AG08396 (cell line): ENCODE measurements at regions not wholly inside any gene's neighbourhood (a gene's known extent, or its start where the extent isn't known, plus 50 kb on each side); places are given as distances from the start of the nearest gene placed in this dataset.
"Not testable (repeated sequence)": the region's sequence is repeated elsewhere in the genome, so short reads cannot be mapped to it uniquely, and the experiment has no call there.

Source experiments
- DNase-seq: peaks from one replicate; pipeline ENCODE4 v3.0.0; 2012; ENCODE audit warnings: low spot score, mixed read lengths

GRCh38 chr15:54840621-54841398 is 355.9 kb downstream of the RSL24D1 start:
- no peak for DNase-seq

DNA sequence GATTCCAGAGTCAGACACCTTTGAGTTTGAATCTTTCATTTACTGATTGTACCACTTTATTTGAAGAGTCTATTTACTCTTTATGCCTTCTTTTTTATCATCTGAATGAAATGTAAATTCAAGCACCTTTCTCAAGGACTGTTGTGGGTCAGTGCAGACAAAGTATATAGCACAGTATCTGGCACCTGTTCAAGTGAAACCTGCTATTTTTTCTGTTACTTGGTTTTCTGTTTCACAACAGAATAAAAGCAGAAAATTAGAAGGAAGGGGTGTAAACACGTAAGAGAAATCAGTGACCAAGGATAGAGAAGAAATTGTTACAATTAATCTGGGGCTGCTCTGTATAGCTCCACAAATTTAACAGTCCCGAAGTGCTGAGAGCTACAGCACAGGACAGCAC is 357.4 kb downstream of the RSL24D1 start:
- DNase-seq = no peak

DNA sequence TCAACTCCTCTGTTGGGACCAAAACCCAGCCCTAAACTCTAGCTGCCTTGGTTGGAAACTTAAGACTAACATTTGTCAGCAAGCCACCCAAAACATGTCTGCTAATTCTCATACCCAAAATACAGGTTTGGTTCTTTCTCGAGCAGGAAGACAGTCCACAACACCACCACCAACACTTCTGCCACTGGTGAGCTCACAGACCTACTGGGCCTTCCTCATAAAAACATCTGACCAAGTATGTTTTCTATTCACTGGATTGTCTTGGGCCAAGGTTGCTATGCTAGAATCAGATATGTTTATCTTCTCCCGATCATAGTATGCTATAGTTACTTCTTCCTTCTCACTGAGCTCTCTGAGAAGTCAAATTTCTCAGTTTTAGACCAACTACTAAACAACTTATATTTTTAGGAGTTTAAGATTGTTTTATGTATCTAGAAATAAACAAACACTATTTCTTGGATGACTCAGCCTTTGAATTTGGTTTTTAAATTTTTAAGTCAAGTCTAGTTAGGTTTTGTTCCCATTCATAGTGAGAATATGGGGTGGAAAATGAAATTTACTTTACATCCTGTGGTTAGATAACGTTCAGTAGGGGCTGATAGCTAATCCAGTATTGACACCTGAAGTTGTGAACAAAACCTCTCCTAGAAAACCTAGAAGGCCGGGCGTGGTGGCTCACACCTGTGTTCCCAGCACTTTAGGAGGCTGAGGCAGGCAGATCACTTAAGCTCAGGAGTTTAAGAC is 360.5 kb downstream of the RSL24D1 start:
- no peak for DNase-seq

- DNase-seq = no peak
Measured at GRCh38 chr15:54829821-54830220, 366.9 kb downstream of the RSL24D1 start.

DNA sequence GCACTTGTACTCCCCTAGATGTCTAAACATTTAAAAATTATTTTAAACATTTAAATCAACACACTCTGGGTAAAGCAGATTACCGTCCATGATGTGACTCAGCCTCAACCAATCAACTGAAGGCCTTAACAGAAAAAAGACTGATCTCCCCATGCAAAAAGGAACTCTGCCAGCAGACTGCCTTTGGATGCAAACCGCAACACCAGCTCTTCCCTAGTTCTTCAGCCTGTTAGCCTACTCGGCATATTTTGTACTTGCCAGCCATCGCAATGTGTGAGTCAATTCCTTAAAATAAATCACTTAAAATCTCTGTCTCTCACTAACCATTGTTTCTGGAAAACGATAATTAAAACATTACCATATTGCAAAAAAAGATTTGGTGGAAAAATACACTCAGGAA is 375.9 kb downstream of the RSL24D1 start:
- DNase-seq = no peak

DNA sequence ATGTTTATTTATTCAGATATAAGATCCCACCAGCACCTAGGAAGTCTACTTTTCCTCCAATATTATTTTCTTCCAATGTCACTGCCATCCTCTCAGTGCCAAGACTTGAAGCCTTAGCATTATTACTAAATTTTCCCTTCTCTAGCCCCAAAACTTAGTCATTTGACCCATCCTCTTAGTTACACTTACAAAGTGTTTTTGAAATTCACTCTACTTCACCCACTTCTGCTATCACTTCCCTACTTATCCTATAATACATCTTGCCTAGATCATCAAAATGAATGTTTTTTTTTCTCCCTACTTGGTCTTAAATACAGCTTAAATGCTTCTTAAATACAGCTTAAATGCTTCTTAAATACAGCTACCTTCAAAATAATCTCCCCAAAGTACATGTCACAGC is 376.6 kb downstream of the RSL24D1 start:
- DNase-seq = no peak

- DNase-seq = no peak
Measured at GRCh38 chr15:54816401-54816800, 380.3 kb downstream of the RSL24D1 start.

DNA sequence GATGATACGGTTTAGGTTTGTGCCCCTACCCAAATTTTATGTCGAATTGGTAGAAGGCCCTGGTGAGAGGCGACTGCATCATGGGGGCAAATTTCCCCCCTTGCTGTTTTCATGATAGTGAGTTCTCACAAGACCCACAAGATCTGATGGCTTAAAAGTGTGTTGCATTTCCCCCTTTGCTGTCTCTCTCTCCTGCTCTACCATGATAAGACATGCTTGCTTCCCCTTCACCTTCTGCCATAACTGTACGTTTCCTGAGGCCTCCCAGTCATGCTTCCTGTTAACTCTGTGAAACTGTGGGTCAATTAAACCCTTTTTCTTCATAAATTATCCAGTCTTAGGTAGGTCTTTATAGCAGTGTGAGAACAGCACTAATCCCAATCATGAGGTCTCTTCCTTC is 381.2 kb downstream of the RSL24D1 start:
- no peak for DNase-seq

DNA sequence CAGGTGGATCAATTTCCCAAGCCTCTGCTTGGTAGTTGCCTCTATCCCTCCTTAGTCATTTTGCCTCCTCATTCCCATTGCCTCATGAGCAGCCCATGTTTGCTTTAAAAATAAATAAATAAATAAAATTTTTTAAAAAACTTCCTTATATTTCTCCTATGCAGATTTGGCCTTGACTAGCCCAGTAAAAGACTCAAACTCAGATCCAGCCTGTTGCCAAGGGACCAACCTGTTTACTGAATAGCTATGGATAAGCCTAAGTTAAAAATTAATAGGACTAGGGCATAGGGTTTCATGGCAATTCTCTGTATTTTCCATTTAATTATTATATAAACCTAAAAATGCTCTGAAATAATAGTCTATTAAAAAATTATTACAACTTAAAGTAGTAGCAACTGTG is 384.4 kb downstream of the RSL24D1 start:
- no peak for DNase-seq

GRCh38 chr15:54810496-54810895 is 386.2 kb downstream of the RSL24D1 start:
- no peak for DNase-seq

DNA sequence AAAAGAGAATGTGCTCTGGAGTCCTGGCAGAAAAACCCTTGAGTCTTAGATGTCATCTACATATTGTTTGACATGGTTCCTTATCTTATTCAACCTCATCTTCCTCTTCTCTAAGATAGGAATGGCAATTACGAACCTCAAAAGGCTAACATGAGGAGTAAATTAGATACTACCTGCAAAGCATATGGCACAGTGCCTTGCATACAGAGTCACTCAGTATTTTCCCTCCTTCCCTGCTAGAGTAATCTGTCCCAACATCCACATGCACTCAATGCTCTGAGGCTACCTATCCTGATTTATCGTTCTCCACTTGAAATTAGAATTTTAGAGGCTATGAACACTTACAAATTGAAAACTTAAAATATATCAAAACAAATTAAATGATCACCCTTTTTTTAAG is 386.7 kb downstream of the RSL24D1 start:
- no peak for DNase-seq

GRCh38 chr15:54808321-54808720 is 388.4 kb downstream of the RSL24D1 start:
- DNase-seq = no peak

- DNase-seq = no peak
Measured at GRCh38 chr15:54803987-54804386, 392.8 kb downstream of the RSL24D1 start.

DNA sequence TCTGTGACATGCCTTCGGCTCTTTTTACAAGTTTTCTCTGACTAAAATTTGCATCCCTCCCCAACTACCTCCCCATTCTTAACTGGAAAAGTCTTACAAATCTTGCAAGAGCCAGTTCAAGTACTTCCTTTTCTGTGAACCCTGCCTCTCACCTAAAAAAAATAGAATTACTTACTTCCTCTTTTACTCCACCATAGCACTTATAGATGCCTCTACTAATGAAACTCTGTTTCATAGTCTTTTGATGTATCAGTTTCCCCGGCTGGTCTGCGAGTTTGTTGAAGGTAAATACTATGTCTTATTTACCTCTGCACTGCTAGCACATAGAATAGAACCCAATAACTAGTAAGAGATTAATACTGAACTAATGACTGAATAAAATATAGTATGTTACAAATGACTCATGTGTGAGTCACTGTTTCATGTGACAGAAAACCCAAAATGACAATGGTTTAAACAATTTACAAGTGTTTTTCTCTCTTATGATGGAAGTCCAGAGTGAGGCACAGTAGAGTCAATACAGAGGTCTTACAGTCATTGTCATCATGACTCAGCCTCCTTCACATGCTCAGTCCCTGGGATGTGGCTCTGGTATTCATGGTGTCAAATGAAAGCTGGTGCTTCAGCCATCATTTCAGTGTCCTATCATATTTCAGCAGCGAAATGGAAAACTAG is 393.5 kb downstream of the RSL24D1 start:
- no peak for DNase-seq

GRCh38 chr15:54792526-54792925 is 404.2 kb downstream of the RSL24D1 start:
- no peak for DNase-seq

DNA sequence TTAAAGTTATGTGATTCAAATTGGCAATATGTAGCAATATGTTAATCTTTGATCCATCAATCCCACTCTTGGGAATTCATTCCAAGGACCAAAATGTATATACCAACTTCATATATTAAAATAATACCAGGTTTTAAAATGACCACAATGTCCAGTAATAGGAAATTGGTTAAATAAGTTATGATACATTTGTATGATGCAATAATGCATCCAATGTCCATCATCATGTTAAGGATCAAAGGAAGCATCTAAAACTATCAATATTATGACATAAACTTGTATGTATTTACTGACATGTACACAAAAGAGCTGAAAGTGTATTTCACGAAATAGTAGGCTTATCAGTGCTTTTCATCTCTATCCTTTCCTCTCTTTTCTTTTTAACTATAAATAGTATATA is 406.0 kb downstream of the RSL24D1 start:
- no peak for DNase-seq

- DNase-seq = no peak
Measured at GRCh38 chr15:54789376-54789775, 407.4 kb downstream of the RSL24D1 start.

- not testable (repeated sequence) for DNase-seq
Measured at GRCh38 chr15:54781220-54781619, 415.5 kb downstream of the RSL24D1 start.

DNA sequence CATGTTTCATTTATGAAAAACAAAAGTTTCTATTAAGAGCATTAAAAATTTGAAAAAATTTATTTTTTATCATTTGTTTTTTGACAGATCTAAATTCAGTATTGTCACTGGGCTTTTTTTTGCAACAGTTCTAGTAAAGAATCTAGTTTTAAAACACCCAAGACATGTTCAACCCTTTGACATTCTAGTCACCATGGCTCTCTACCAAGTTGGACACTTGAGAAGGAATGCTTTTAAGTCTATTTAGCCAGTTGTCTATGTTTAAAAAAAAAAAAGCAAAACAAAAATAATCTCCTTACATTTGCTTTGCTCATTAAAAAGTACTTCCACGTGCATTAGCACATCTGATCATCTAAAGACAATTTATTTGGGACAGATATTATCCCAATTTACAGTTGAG is 417.5 kb downstream of the RSL24D1 start:
- no peak for DNase-seq

- DNase-seq = no peak
Measured at GRCh38 chr15:54776410-54776809, 420.3 kb downstream of the RSL24D1 start.

- DNase-seq = no peak
Measured at GRCh38 chr15:54772663-54773062, 424.1 kb downstream of the RSL24D1 start.

- not testable (repeated sequence) for DNase-seq
Measured at GRCh38 chr15:54749461-54749860, 447.3 kb downstream of the RSL24D1 start.
